ENCODE measurements at regions not wholly inside any gene's neighbourhood (a gene's known extent, or its start where the extent isn't known, plus 50 kb on each side); places are given as distances from the start of the nearest gene placed in this dataset.

DNA sequence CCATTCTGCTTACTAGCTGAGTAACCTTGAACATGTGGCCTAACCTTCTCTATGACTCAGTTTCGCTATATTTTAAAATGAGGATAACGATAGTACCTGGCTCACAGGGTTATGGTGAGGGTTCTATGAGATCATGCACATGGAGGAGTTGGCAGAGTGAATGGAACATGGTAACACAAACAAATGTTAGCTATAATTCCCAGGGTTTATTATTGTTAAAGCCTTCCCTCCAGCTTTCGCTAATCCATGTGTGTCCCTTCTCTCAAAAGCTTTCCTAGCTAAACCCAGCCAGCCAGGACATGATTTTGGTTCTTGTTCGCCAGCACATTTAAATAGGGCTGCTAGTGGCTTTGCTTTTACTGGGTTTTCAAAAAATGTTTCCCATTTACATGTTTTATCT, 361.0 kb upstream of the NFE2L3 start:
- H3K36me3 Mint-ChIP-seq (ENCODE audit: low read depth): no peaks in the 10 kb centered on the region
- DNase-seq: no peak
- CTCF ChIA-PET: interaction anchor here (0.5 kb wide), 1 partner anchor 294 kb away, joined by 3 read pairs; no protein-coding TSS in a partner anchor
- intact Hi-C loops (cut with micrococcal nuclease): no loop called here
- H3K27me3 Mint-ChIP-seq (ENCODE audit: low read depth): peaks cover 9% of the 10 kb centered on the region
- no peaks in the 10 kb centered on the region for H3K4me1 Mint-ChIP-seq (ENCODE audit: low read depth)
- H3K9me3 Mint-ChIP-seq: no peaks in the 10 kb centered on the region
- no peak overlapping the region for H3K4me3 Mint-ChIP-seq
- no peak overlapping the region for H3K27ac Mint-ChIP-seq

DNA sequence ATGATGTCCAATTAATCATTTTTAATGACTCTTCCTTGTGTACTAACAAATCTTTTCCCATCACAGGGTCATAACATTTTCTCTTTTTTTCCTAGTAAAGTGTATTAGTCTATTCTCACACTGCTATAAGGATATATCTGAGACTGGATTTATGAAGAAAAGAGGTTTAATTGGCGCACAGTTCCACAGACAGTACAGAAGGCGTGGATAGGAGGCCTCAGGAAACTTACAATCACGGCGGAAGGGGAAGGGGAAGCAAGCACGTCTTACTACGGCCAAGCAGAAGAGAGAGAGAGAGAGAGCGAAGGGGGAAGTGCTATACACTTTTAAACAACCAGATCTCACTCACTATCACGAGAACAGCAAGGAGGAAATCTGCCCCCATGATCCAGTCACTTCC, 359.4 kb upstream of the NFE2L3 start:
- H3K4me1 Mint-ChIP-seq (ENCODE audit: low read depth): no peaks in the 10 kb centered on the region
- H3K4me3 Mint-ChIP-seq: no peak overlapping the region
- intact Hi-C loops (cut with micrococcal nuclease): no loop called here
- DNase-seq: no peak
- CTCF ChIA-PET: no interaction called here
- H3K36me3 Mint-ChIP-seq (ENCODE audit: low read depth): no peaks in the 10 kb centered on the region
- H3K27ac Mint-ChIP-seq: no peak overlapping the region
- H3K27me3 Mint-ChIP-seq (ENCODE audit: low read depth): peaks cover 9% of the 10 kb centered on the region
- H3K9me3 Mint-ChIP-seq: no peaks in the 10 kb centered on the region

DNA sequence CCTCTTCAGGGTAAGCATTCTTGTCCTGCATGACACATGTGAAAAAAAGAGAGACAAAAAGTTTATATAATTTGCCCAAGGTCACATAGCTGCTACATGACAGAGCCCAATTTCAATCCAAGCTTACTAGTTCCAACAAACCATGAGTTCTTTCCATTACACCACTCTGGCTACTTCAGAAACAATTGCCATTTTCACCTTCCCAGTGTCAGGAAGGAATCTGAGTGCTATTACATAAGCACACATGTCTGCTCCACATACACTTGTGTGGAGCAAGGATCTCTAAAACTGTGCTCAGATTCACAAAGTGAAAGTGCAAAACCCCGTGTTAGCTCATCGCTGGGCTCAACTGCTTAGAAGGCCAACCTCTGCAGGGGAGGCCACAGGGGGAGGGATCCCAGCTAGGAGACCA, 356.2 kb upstream of the NFE2L3 start:
- H3K9me3 Mint-ChIP-seq: no peaks in the 10 kb centered on the region
- intact Hi-C loops (cut with micrococcal nuclease): no loop called here
- H3K27ac Mint-ChIP-seq: no peak overlapping the region
- no peaks in the 10 kb centered on the region for H3K4me1 Mint-ChIP-seq (ENCODE audit: low read depth)
- CTCF ChIA-PET: interaction anchor here (0.6 kb wide), 1 partner anchor 21 kb away, joined by 4 read pairs; no protein-coding TSS in a partner anchor
- no peaks in the 10 kb centered on the region for H3K36me3 Mint-ChIP-seq (ENCODE audit: low read depth)
- DNase-seq: no peak
- H3K4me3 Mint-ChIP-seq: no peak overlapping the region
- peaks cover 9% of the 10 kb centered on the region for H3K27me3 Mint-ChIP-seq (ENCODE audit: low read depth)

DNA sequence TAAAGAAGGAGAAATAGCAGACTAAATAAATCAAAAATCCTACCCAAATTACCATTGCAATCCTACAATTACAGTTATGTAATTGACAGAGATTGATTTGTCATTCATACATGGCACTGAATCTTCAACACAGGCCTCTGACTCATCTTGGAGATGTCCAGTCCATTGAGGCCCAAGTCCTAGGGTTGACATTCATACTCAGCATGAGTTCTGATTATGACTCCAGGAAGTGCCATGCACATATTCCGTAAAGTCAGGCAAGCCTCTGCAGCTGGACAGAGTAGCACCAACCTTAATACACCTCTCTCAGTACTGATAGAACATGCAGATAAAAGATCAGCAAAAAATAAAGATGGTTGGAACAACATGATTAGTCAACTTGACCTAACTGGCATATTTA, 353.7 kb upstream of the NFE2L3 start:
- Mint-ChIP-seq H3K4me1 (ENCODE audit: low read depth) (peaks cover 15% of the 10 kb centered on the region), H3K27ac (no peak overlapping the region), H3K27me3 (ENCODE audit: low read depth) (peaks cover 5% of the 10 kb centered on the region), H3K4me3 (no peak overlapping the region), H3K36me3 (ENCODE audit: low read depth) (no peaks in the 10 kb centered on the region), H3K9me3 (no peaks in the 10 kb centered on the region)
- DNase-seq: no peak
- CTCF ChIA-PET: no interaction called here
- intact Hi-C loops (cut with micrococcal nuclease): no loop called here

DNA sequence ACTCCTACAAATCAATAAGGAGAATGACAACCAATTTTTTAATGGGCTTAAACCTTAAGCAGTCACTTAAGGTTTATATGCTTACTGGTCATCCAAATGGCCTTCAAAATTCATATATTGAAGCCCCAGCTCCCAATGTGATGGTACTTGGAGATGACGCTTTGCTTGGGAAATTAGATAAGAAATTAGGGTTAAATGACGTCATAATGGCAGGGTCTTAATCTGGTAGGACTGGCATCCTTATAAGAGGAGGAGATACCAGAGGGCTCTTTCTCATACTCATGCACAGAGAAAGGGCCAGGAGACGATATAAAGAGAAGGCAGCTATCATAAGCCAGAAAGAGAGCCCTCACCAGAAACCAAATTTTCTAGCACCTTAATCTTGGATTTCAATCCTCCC, 350.8 kb upstream of the NFE2L3 start:
- CTCF ChIA-PET: interaction anchor here (1.4 to 1.8 kb wide), 2 partner anchors 19 to 51 kb away, joined by 3 to 4 read pairs; no protein-coding TSS in a partner anchor
- Mint-ChIP-seq H3K9me3 (no peaks in the 10 kb centered on the region), H3K27ac (no peak overlapping the region), H3K36me3 (ENCODE audit: low read depth) (no peaks in the 10 kb centered on the region), H3K27me3 (ENCODE audit: low read depth) (peaks cover 3% of the 10 kb centered on the region), H3K4me1 (ENCODE audit: low read depth) (peaks cover 19% of the 10 kb centered on the region), H3K4me3 (no peak overlapping the region)
- intact Hi-C loops (cut with micrococcal nuclease): loop anchor here (2.0 to 5.0 kb wide), 2 partner anchors 22 to 491 kb away; partner anchors contain the start of gene SNX10
- DNase-seq: no peak

- intact Hi-C loops (cut with micrococcal nuclease): loop anchor here (1.0 to 5.0 kb wide), 3 partner anchors 55 to 677 kb away; partner anchors contain the start of genes CYCS and SNX10
- Mint-ChIP-seq H3K4me1 (ENCODE audit: low read depth) (peaks cover 19% of the 10 kb centered on the region), H3K9me3 (no peaks in the 10 kb centered on the region), H3K4me3 (no peak overlapping the region), H3K27me3 (ENCODE audit: low read depth) (peaks cover 3% of the 10 kb centered on the region), H3K36me3 (ENCODE audit: low read depth) (no peaks in the 10 kb centered on the region), H3K27ac (peak overlapping the region; percentile 54)
- CTCF ChIA-PET: interaction anchor here (1.8 kb wide), 2 partner anchors 18 to 52 kb away, joined by 3 to 4 read pairs; no protein-coding TSS in a partner anchor
- no peak for DNase-seq
Measured at GRCh38 chr7:25802057-25802456, 349.9 kb upstream of the NFE2L3 start.

DNA sequence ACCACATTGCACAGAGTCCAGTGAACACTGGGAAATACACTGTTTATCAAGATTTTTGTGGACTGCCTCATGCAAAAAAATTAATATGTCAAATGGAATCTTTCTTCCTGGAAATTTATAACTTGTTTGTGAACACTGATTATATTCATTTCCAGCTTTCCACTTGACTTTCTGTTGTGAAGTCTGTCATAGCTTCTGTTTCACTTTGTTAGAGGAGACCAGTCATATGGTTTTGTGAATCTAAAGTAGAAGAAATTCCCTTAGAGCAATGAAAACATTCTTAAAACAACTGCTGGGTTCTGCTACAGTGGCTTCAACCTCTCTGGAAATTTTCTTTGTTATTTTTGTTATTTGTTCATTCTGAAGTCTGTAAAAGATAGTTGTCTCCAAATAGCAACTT, 349.5 kb upstream of the NFE2L3 start:
- H3K27ac Mint-ChIP-seq: peak overlapping the region; percentile 54

GRCh38 chr7:25803117-25803887, 348.7 kb upstream of the NFE2L3 start:
- no peaks in the 10 kb centered on the region for H3K9me3 Mint-ChIP-seq
- intact Hi-C loops (cut with micrococcal nuclease): loop anchor here (2.0 to 5.0 kb wide), 2 partner anchors 53 to 489 kb away; partner anchors contain the start of gene SNX10
- CTCF ChIA-PET: interaction anchor here (1.8 kb wide), 2 partner anchors 17 to 51 kb away, joined by 3 to 4 read pairs; no protein-coding TSS in a partner anchor
- no peak overlapping the region for H3K4me3 Mint-ChIP-seq
- peak; percentile 25 for DNase-seq
- H3K27me3 Mint-ChIP-seq (ENCODE audit: low read depth): peaks cover 3% of the 10 kb centered on the region
- peak overlapping the region; percentile 42 for H3K27ac Mint-ChIP-seq
- no peaks in the 10 kb centered on the region for H3K36me3 Mint-ChIP-seq (ENCODE audit: low read depth)
- peaks cover 19% of the 10 kb centered on the region for H3K4me1 Mint-ChIP-seq (ENCODE audit: low read depth)

More for the DNA sequence above, 349.5 kb upstream of the NFE2L3 start:
- no peaks in the 10 kb centered on the region for H3K9me3 Mint-ChIP-seq
- CTCF ChIA-PET: interaction anchor here (1.8 kb wide), 2 partner anchors 18 to 52 kb away, joined by 3 to 4 read pairs; no protein-coding TSS in a partner anchor
- no peaks in the 10 kb centered on the region for H3K36me3 Mint-ChIP-seq (ENCODE audit: low read depth)
- H3K4me1 Mint-ChIP-seq (ENCODE audit: low read depth): peaks cover 19% of the 10 kb centered on the region
- peaks cover 3% of the 10 kb centered on the region for H3K27me3 Mint-ChIP-seq (ENCODE audit: low read depth)
- H3K4me3 Mint-ChIP-seq: no peak overlapping the region
- intact Hi-C loops (cut with micrococcal nuclease): loop anchor here (1.0 to 5.0 kb wide), 3 partner anchors 54 to 677 kb away; partner anchors contain the start of genes CYCS and SNX10
- DNase-seq: no peak

GRCh38 chr7:25804154-25804553, 347.8 kb upstream of the NFE2L3 start:
- no peak for DNase-seq
- H3K4me3 Mint-ChIP-seq: no peak overlapping the region
- H3K27me3 Mint-ChIP-seq (ENCODE audit: low read depth): peaks cover 3% of the 10 kb centered on the region
- CTCF ChIA-PET: no interaction called here
- no peaks in the 10 kb centered on the region for H3K36me3 Mint-ChIP-seq (ENCODE audit: low read depth)
- no peak overlapping the region for H3K27ac Mint-ChIP-seq
- intact Hi-C loops (cut with micrococcal nuclease): loop anchor here (5.0 kb wide), 1 partner anchor 488 kb away; the partner anchor contains the start of gene SNX10
- H3K4me1 Mint-ChIP-seq (ENCODE audit: low read depth): peaks cover 19% of the 10 kb centered on the region
- H3K9me3 Mint-ChIP-seq: no peaks in the 10 kb centered on the region

DNA sequence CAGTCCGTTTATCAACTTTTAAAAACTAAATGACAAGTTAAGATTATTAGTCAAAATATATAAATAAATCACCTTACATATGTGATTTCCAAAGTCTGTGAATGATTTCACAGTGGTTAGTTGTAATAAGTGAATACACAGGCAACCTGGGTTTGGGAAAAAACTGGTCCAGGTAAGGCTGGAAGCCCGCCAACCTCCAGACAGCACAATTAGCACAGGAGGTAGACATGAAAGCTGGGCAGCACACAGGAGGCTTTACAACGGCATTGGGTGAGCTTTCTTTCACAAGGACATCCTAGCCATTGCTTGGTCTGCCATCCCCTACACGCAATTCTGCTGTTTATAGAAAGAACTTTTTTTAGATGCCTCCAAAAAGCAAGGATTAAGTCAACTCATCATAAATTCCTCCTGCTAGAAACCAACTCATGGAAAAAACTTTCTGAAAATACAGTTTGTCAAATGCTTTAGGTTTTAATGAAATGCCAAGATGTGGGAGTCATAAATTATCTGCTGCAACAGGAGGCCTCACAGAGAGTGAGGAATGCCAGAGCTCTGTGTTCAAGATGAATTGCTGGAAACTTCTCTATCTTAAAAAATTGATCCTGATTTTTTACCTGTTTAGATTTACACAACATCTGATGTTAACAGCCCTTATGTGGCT, 346.8 kb upstream of the NFE2L3 start:
- H3K36me3 Mint-ChIP-seq (ENCODE audit: low read depth): no peaks in the 10 kb centered on the region
- CTCF ChIA-PET: interaction anchor here (0.6 kb wide), 1 partner anchor 245 kb away, joined by 3 read pairs; no protein-coding TSS in a partner anchor
- no peak overlapping the region for H3K4me3 Mint-ChIP-seq
- intact Hi-C loops (cut with micrococcal nuclease): no loop called here
- peaks cover 3% of the 10 kb centered on the region for H3K27me3 Mint-ChIP-seq (ENCODE audit: low read depth)
- no peak for DNase-seq
- peaks cover 19% of the 10 kb centered on the region for H3K4me1 Mint-ChIP-seq (ENCODE audit: low read depth)
- H3K27ac Mint-ChIP-seq: no peak overlapping the region
- no peaks in the 10 kb centered on the region for H3K9me3 Mint-ChIP-seq

DNA sequence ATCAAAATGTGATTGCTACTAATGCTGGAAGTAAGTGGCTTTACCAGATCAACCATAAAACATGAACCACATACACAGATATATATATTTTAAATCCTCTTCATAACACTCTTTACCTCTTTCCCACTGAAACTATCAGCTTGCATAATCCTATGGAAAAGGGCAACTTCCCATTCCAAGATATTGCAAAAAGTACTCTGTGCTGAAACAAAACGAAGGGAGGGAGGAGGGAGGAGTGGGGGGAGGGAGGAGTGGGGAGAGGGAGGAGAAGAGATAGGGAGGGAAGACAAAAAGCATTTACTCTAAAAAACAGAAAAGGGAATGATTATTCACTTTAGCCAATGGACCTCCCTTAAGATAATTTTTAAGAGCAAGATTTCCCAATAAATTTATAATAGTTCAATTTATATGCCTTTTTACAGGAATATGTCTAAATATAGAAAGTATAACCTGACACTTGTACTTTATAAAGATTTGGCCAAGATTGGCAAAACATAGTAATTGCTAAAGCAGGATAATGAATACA, 344.8 kb upstream of the NFE2L3 start:
- no peak overlapping the region for H3K27ac Mint-ChIP-seq
- H3K36me3 Mint-ChIP-seq (ENCODE audit: low read depth): no peaks in the 10 kb centered on the region
- peaks cover 3% of the 10 kb centered on the region for H3K27me3 Mint-ChIP-seq (ENCODE audit: low read depth)
- peaks cover 14% of the 10 kb centered on the region for H3K4me1 Mint-ChIP-seq (ENCODE audit: low read depth)
- intact Hi-C loops (cut with micrococcal nuclease): no loop called here
- CTCF ChIA-PET: no interaction called here
- no peak overlapping the region for H3K4me3 Mint-ChIP-seq
- DNase-seq: no peak
- H3K9me3 Mint-ChIP-seq: no peaks in the 10 kb centered on the region

GRCh38 chr7:25809441-25809840, 342.6 kb upstream of the NFE2L3 start:
- Mint-ChIP-seq H3K27me3 (ENCODE audit: low read depth) (no peaks in the 10 kb centered on the region), H3K4me3 (no peak overlapping the region), H3K4me1 (ENCODE audit: low read depth) (no peaks in the 10 kb centered on the region), H3K27ac (no peak overlapping the region), H3K36me3 (ENCODE audit: low read depth) (no peaks in the 10 kb centered on the region), H3K9me3 (no peaks in the 10 kb centered on the region)
- intact Hi-C loops (cut with micrococcal nuclease): no loop called here
- CTCF ChIA-PET: interaction anchor here (0.6 kb wide), 1 partner anchor 10 kb away, joined by 3 read pairs; no protein-coding TSS in a partner anchor
- DNase-seq: no peak

Measured in activated naive CD4-positive, alpha-beta T cell treated with anti-CD3 and anti-CD28 coated beads for 36 hours (primary cell).